Kidney (tissue), 13 donors: ENCODE measurements at regions not wholly inside any gene's neighbourhood (a gene's known extent, or its start where the extent isn't known, plus 50 kb on each side); places are given as distances from the start of the nearest gene placed in this dataset.

Experiments
- DNase-seq, 5 donors: peaks; one replicate each; pipeline ENCODE4 v3.0.0-alpha.2; 2013 to 2020
- FAIRE-seq: peaks from 2 replicates; lab custom pipeline; 2012; peaks lifted over from hg19 to GRCh38; lab: Jason Lieb, UNC
- H3K27ac ChIP-seq, 2 donors: one replicate each; pipeline ENCODE4 v1.7.0; 2013; ENCODE audit warnings: low read depth in 2 of 2, low read length in 2 of 2, inconsistent platforms in 1 of 2
- H3K27me3 ChIP-seq: one replicate; pipeline ENCODE4 v1.7.1; 2013; ENCODE audit warnings: low read length, inconsistent platforms; ENCODE audit not compliant: control insufficient read depth, insufficient read depth
- H3K36me3 ChIP-seq, 3 donors: one replicate each; pipeline versions ENCODE4 v1.7.0 to v1.7.1; 2013; ENCODE audit warnings: low read length in 3 of 3, control low read depth in 1 of 3, inconsistent platforms in 1 of 3; ENCODE audit not compliant: insufficient read depth in 3 of 3, control insufficient read depth in 2 of 3
- H3K4me1 ChIP-seq, 3 donors: one replicate each; pipeline versions ENCODE4 v1.7.0 to v1.7.1; 2013; ENCODE audit warnings: low read length in 3 of 3, inconsistent platforms in 1 of 3, low read depth in 1 of 3; ENCODE audit not compliant: control insufficient read depth in 2 of 3, insufficient read depth in 2 of 3
- H3K4me3 ChIP-seq, 3 donors: one replicate each; pipeline versions ENCODE4 v1.7.0 to v1.8.1; 2013; ENCODE audit warnings: low read length in 3 of 3, control low read depth in 1 of 3, inconsistent platforms in 1 of 3
- H3K9ac ChIP-seq, 3 donors: one replicate each; pipeline versions ENCODE4 v1.7.0 to v1.7.1; 2013; ENCODE audit warnings: low read length in 3 of 3, control low read depth in 1 of 3, inconsistent platforms in 1 of 3
- H3K9me3 ChIP-seq, 3 donors: one replicate each; pipeline versions ENCODE4 v1.7.0 to v1.7.1; 2013; ENCODE audit warnings: low read length in 3 of 3, control low read depth in 1 of 3, inconsistent platforms in 1 of 3; ENCODE audit not compliant: control insufficient read depth in 2 of 3, insufficient read depth in 1 of 3
- CTCF ChIP-seq: IDR thresholded peaks from 3 replicates; pipeline ENCODE4 v1.5.1; 2012; ENCODE audit warnings: mild to moderate bottlenecking, moderate library complexity, borderline replicate concordance; ENCODE audit not compliant: insufficient read depth; ENCODE audit errors: extremely low read depth
- intact Hi-C: fragments of 100-400 bp; cut with DNase I; formaldehyde crosslinking; loops from one replicate; pipeline ENCODE4 v1.11.1; 2022
- donor health status: control.
- donor health status: control.
- donor health status: control.
- donor health status: control.
- donor health status: control.
- donor health status: DM: yes; HTN: yes; CAD: no.
- donor health status: Normal renal cell carcinoma (clear cell type).

- no peak for TF ChIP-seq CTCF
- FAIRE-seq = no peak
- Histone ChIP-seq H3K36me3 (no peaks in the 10 kb centered on the region), H3K4me3 (no peak overlapping the region), H3K27ac (no peak overlapping the region), H3K9ac (no peak overlapping the region), H3K9me3 (no peaks in the 10 kb centered on the region), H3K4me1 (no peaks in the 10 kb centered on the region), H3K27me3 (no peaks in the 10 kb centered on the region)
- intact Hi-C loops = no loop called here
- no peak for DNase-seq
Observed at GRCh38 chr1:227372726-227373130, 54.4 kb upstream of the CDC42BPA start.

GRCh38 chr1:227370533-227371254 is 52.4 kb upstream of the CDC42BPA start:
- Histone ChIP-seq H3K27me3 (no peaks in the 10 kb centered on the region), H3K4me3 (no peak overlapping the region), H3K36me3 (no peaks in the 10 kb centered on the region), H3K4me1 (no peaks in the 10 kb centered on the region), H3K9me3 (no peaks in the 10 kb centered on the region), H3K9ac (no peak overlapping the region), H3K27ac (no peak overlapping the region)
- FAIRE-seq (no peak), DNase-seq (no peak)
- no peak for TF ChIP-seq CTCF
- intact Hi-C loops = no loop called here

- no peak overlapping the region for H3K4me3 ChIP-seq
- DNase-seq (peak in 3 of 5 donors; percentile 31 to 45 (median 40)), FAIRE-seq (no peak)
- TF ChIP-seq CTCF = no peak
- intact Hi-C loops = no loop called here
- H3K4me1 ChIP-seq = no peaks in the 10 kb centered on the region
- H3K9me3 ChIP-seq = no peaks in the 10 kb centered on the region
- H3K27ac ChIP-seq = no peak overlapping the region
- H3K36me3 ChIP-seq = no peaks in the 10 kb centered on the region
- no peaks in the 10 kb centered on the region for H3K27me3 ChIP-seq
- no peak overlapping the region for H3K9ac ChIP-seq
Observed at GRCh38 chr1:227369102-227369760, 50.9 kb upstream of the CDC42BPA start.
